Type B pancreatic cell (in vitro differentiated cells): ENCODE measurements at regions not wholly inside any gene's neighbourhood (a gene's known extent, or its start where the extent isn't known, plus 50 kb on each side); places are given as distances from the start of the nearest gene placed in this dataset.
A peak's percentile ranks its signal among the peaks of the same experiment; 100 is the strongest.

ENCODE experiments used
- DNase-seq: peaks from one replicate; pipeline ENCODE4 v3.0.0; 2021; ENCODE audit warnings: mixed read lengths; ENCODE audit not compliant: unreplicated experiment; ENCODE audit errors: extremely low spot score
- H3K27ac Mint-ChIP-seq: 2 replicates; pipeline ENCODE4 v1.8.0; 2021; ENCODE audit warnings: mild to moderate bottlenecking, mixed read lengths
- H3K27me3 Mint-ChIP-seq: 2 replicates; pipeline ENCODE4 v1.8.0; 2021; ENCODE audit warnings: mixed read lengths
- H3K36me3 Mint-ChIP-seq: 2 replicates; pipeline ENCODE4 v1.8.0; 2021; ENCODE audit warnings: mixed read lengths
- H3K4me1 Mint-ChIP-seq: one replicate; pipeline ENCODE4 v1.8.0; 2021; ENCODE audit warnings: mixed read lengths; ENCODE audit not compliant: unreplicated experiment
- H3K4me3 Mint-ChIP-seq: 2 replicates; pipeline ENCODE4 v1.8.0; 2021; ENCODE audit warnings: mild to moderate bottlenecking, mixed read lengths
- H3K9me3 Mint-ChIP-seq: 2 replicates; pipeline ENCODE4 v1.8.0; 2021; ENCODE audit warnings: mixed read lengths
- CTCF ChIP-seq: fragments of 200-600 bp; sonication (generic); conservative IDR thresholded peaks from 2 replicates; pipeline ENCODE4 v1.5.0; 2021; ENCODE audit warnings: antibody characterized with exemption, mild to moderate bottlenecking

GRCh38 chr6:15114061-15114460 lies 131.8 kb upstream of the JARID2 start:
- Mint-ChIP-seq H3K27ac (no peak overlapping the region), H3K4me3 (no peak overlapping the region), H3K27me3 (no peaks in the 10 kb centered on the region), H3K4me1 (peaks cover 1% of the 10 kb centered on the region), H3K36me3 (no peaks in the 10 kb centered on the region), H3K9me3 (no peaks in the 10 kb centered on the region)
- no peak for TF ChIP-seq CTCF
- no peak for DNase-seq

GRCh38 chr6:15116889-15117288 lies 129.0 kb upstream of the JARID2 start:
- DNase-seq, result no peak
- Mint-ChIP-seq H3K4me3 (no peak overlapping the region), H3K9me3 (no peaks in the 10 kb centered on the region), H3K27ac (no peak overlapping the region), H3K36me3 (no peaks in the 10 kb centered on the region), H3K4me1 (no peaks in the 10 kb centered on the region), H3K27me3 (no peaks in the 10 kb centered on the region)
- no peak for TF ChIP-seq CTCF

- Mint-ChIP-seq H3K4me1 (no peaks in the 10 kb centered on the region), H3K9me3 (no peaks in the 10 kb centered on the region), H3K36me3 (no peaks in the 10 kb centered on the region), H3K27ac (no peak overlapping the region), H3K27me3 (no peaks in the 10 kb centered on the region), H3K4me3 (no peak overlapping the region)
- DNase-seq, result no peak
- no peak for TF ChIP-seq CTCF
These were observed 124.4 kb upstream of the JARID2 start for GRCh38 chr6:15121443-15121842.

GRCh38 chr6:15121977-15122550 lies 123.8 kb upstream of the JARID2 start:
- no peak for TF ChIP-seq CTCF
- Mint-ChIP-seq H3K27me3 (no peaks in the 10 kb centered on the region), H3K4me1 (no peaks in the 10 kb centered on the region), H3K9me3 (no peaks in the 10 kb centered on the region), H3K27ac (no peak overlapping the region), H3K36me3 (no peaks in the 10 kb centered on the region), H3K4me3 (no peak overlapping the region)
- DNase-seq, result no peak

- Mint-ChIP-seq H3K27me3 (no peaks in the 10 kb centered on the region), H3K4me3 (no peak overlapping the region), H3K36me3 (no peaks in the 10 kb centered on the region), H3K9me3 (no peaks in the 10 kb centered on the region), H3K4me1 (peaks cover 28% of the 10 kb centered on the region), H3K27ac (no peak overlapping the region)
- peak; percentile 26 for TF ChIP-seq CTCF
- DNase-seq, result no peak
These were observed 116.0 kb upstream of the JARID2 start for GRCh38 chr6:15129887-15130286.

- DNase-seq, result no peak
- H3K4me3 Mint-ChIP-seq, result no peak overlapping the region
- peaks cover 34% of the 10 kb centered on the region for H3K4me1 Mint-ChIP-seq
- no peaks in the 10 kb centered on the region for H3K27me3 Mint-ChIP-seq
- H3K9me3 Mint-ChIP-seq, result no peaks in the 10 kb centered on the region
- no peaks in the 10 kb centered on the region for H3K36me3 Mint-ChIP-seq
- no peak for TF ChIP-seq CTCF
- no peak overlapping the region for H3K27ac Mint-ChIP-seq
These were observed 114.6 kb upstream of the JARID2 start for GRCh38 chr6:15131234-15131633.
